H54 (cell line): ENCODE measurements at regions not wholly inside any gene's neighbourhood (a gene's known extent, or its start where the extent isn't known, plus 50 kb on each side); places are given as distances from the start of the nearest gene placed in this dataset.
"Not testable (repeated sequence)": the region's sequence is repeated elsewhere in the genome, so short reads cannot be mapped to it uniquely, and the experiment has no call there.

Experiments
- DNase-seq: peaks from one replicate; pipeline ENCODE4 v3.0.0; 2011; ENCODE audit warnings: low spot score, mixed read lengths; ENCODE audit not compliant: insufficient read length
- FAIRE-seq: peaks from 3 replicates; lab custom pipeline; 2011; peaks lifted over from hg19 to GRCh38; lab: Jason Lieb, UNC
- POLR2A ChIP-seq: IDR thresholded peaks from 2 replicates; pipeline ENCODE4 v1.6.1; 2011; ENCODE audit warnings: low read depth, mild to moderate bottlenecking, low read length

GRCh38 chr4:54391104-54391503 lies 162.0 kb downstream of the PDGFRA start:
- no peak for DNase-seq
- no peak for FAIRE-seq
- no peak for TF ChIP-seq POLR2A

DNA sequence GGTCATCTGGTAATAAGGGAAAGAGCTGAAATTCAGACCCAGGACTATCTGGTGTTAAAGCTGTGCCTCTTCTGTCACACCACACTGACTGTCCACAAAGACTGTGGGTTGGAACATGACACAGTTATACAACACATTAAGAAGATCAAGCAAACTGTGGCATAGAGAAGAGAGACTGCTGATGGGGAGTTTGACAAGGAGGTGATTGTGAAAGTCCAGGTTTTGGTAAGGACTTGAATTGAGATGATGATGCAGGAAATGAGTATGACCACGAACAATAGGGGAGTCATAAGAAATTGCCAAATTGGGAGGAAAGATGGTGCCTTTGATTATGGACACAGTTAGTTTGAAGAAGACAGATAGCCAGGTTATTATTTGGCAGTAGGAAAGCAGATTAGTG lies 163.4 kb downstream of the PDGFRA start:
- no peak for TF ChIP-seq POLR2A
- no peak for DNase-seq
- no peak for FAIRE-seq

GRCh38 chr4:54393243-54393642 lies 164.2 kb downstream of the PDGFRA start:
- no peak for FAIRE-seq
- TF ChIP-seq POLR2A, result no peak
- DNase-seq, result no peak

DNA sequence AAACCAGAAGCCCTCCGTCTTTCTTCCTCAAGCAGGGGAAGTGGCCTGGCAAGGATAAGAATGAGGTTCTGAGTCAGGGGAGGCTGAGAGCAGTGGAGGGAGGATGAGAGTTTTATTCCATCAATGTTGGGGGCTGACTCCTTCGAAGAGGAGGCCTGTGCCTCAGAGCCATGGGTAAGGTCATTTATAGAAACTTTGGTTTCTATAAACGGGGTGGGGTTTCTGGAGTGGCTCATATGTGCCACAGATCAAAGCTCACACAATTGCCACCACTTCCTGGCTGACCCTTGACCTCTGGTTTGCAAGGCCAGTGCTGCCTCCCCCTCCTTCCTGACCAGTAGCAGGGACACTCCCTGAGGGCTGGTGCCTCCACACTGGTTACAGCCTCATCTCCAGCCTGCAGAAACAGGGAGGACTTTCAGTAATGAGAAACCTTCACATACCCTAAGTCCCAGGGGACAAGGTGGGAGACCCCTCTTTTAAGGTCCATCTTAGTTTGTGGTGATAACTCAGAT lies 166.0 kb downstream of the PDGFRA start:
- DNase-seq (no peak), FAIRE-seq (no peak)
- TF ChIP-seq POLR2A, result no peak

DNA sequence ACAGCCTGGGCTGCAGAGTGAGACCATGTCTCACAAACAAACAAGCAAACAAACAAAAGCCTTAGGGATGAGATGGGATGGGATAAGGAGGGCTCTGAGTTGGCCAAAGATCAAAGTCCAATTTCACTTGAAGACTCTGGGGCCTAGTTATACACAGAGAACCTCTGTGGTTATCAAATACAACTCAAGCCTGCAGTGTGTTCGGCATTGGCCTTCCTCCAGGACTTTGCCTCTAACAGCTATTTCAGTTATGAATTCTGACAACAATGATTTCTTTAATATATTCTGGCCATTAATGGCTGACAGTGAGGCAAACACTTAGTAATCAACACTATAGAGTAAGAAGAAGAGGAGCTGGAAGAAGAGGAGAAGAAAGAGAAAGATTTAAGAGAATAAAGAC lies 171.1 kb downstream of the PDGFRA start:
- DNase-seq (no peak), FAIRE-seq (no peak)
- no peak for TF ChIP-seq POLR2A

GRCh38 chr4:54400802-54401201 lies 171.7 kb downstream of the PDGFRA start:
- no peak for TF ChIP-seq POLR2A
- FAIRE-seq (no peak), DNase-seq (peak; percentile 19)

GRCh38 chr4:54402880-54403480 lies 173.9 kb downstream of the PDGFRA start:
- no peak for DNase-seq
- no peak for FAIRE-seq
- no peak for TF ChIP-seq POLR2A

DNA sequence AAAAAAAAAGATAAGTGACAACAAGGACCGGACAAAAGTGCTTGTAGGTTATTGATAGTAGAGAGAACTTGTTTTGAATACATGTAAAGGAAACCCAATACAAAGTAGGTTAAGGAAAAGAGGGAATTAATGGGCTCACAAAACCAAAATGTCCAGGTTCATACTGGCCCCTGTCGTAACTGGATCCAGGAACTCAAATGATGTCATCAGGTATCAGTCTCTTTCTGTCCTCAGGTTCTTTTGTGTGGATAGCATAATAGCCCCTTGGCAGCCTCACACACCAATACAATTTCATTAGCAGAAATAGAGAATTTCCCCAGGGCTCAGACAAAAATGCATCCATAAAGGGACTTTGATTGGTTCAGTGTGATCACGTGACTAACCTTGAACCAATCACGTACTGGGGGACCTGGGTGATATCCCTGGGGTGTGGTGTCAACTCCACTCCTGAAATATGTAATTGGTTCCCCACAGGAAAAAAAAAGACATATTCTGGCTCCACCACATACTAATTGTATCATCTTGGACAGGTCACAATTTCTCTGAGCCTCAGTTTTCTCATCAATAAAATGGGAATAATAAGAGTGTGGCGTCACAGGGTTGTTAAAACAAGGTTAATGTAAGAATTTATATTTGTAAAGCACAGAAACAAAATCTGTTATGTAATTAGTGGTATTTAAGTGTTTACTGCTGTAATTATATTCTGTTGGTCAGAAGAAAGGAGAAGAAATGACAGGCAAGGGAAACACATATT lies 174.8 kb downstream of the PDGFRA start:
- DNase-seq (no peak), FAIRE-seq (no peak)
- TF ChIP-seq POLR2A, result no peak

- DNase-seq, FAIRE-seq: not testable (repeated sequence)
These were observed 180.3 kb downstream of the PDGFRA start for GRCh38 chr4:54409270-54409817.

DNA sequence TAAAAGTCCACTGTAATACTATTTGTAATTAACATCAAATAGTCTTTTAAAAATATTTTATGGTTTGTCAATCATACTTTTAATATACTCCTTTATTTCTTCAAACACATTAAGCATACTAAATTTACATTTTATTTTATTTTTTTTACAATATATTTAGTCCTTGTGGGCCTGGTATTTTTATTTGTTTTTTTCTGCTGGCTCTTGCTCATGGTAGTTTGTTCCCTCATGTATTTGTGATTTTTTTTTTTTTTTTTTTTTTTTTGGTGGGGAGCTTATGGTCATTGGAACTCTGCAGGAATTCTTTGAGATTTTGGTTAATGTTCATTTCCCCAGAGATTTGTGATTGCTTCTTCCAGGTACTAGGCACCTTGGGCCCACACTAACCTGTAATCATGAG lies 185.5 kb downstream of the PDGFRA start:
- no peak for DNase-seq
- no peak for TF ChIP-seq POLR2A
- FAIRE-seq, result no peak

DNA sequence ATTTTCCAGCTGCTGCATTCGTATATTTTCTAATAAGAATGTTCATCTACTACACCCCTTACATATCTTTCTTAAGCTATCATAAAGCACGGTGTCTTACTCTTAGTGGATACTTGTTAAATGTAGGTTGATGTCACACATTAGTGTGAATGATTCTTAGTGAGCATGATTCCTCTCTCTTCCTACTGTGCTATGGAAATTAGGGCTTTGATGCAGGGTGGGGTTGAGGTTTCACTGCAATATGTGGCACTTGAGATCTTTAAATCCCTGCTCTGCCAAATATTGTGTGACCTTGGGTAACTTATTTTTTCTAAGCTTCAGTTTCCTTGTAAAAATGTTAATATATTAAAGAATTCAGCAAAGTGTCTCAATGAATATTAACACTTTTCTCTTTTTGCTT lies 188.4 kb downstream of the PDGFRA start:
- no peak for TF ChIP-seq POLR2A
- no peak for DNase-seq
- no peak for FAIRE-seq

DNA sequence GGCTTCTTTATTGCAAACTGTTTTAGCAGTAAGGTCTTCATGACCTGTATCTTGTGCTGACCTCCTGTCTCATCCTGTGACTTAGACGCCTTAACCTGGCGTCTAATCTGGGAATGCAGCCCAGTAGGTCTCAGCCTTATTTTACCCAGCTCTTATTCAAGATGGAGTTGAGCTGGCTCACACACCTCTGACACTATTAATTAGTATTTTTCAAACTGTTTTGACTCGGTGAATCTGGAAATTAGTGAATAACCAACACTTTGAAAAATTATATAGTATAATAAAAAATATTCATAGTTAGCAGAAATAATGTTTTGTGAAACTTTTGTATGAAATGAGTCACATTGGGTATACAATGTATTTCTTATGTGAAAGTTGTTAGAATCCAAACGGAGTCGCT lies 189.4 kb downstream of the PDGFRA start:
- FAIRE-seq (no peak), DNase-seq (no peak)
- TF ChIP-seq POLR2A, result no peak

DNA sequence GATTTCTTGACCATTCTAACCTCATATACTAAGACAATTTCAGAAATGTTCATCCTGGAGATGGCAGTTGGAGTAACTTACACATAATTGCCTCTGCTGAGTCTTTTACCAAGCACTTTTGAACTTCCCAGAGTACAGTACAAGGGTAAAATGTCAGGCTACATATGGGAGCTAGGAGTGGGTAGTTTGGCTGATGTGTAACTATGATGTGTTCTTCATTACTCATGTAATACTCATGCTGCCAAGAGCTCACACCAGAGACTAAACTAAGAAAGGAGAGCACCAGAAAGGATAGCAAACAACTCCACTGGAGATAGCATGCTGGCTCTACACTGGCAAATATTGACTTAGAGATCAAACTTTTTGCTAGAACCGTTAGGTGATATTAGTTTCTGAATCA lies 194.0 kb downstream of the PDGFRA start:
- TF ChIP-seq POLR2A, result no peak
- DNase-seq (peak; percentile 9), FAIRE-seq (no peak)

DNA sequence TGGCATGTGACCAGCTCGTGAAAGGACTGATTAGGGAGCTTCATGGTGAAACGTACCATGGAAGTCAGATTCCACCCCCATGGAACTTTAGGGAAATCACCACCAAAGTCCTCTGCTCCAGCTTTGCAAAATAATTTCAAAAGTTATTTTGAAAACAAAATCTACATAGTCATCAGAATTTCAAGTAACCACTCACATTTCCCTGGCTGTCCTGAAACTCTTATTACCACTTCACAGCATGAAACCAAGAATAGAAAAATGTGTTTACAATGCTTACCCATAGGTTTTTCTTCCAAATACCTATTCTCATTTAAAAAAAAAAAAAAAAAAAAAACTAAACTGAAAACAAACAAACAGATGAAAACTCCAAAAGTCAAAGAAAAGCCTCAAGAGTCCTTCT lies 198.7 kb downstream of the PDGFRA start:
- DNase-seq (no peak), FAIRE-seq (no peak)
- TF ChIP-seq POLR2A, result no peak
